H1 (cell line): ENCODE measurements at regions not wholly inside any gene's neighbourhood (a gene's known extent, or its start where the extent isn't known, plus 50 kb on each side); places are given as distances from the start of the nearest gene placed in this dataset.

Experiments
- CHD2 ChIP-seq: IDR thresholded peaks from 2 replicates; pipeline ENCODE4 v1.6.1; 2012; ENCODE audit warnings: low read length, improper control_type of control experiment
- CTCF ChIP-seq, 3 experiments: IDR thresholded peaks; 1 replicate in 2 of 3; 2 replicates in 1 of 3; pipeline versions ENCODE4 v1.5.1 to v1.6.1; 2011; ENCODE audit warnings: low read length in 3 of 3, mild to moderate bottlenecking in 3 of 3, inconsistent platforms in 2 of 3, low read depth in 1 of 3, moderate library complexity in 1 of 3; ENCODE audit not compliant: insufficient read depth in 1 of 3; ENCODE audit errors: control extremely low read depth in 1 of 3
- FOSL1 ChIP-seq: IDR thresholded peaks from 2 replicates; pipeline ENCODE4 v1.6.1; 2011; ENCODE audit warnings: mild to moderate bottlenecking, low read depth, low read length, moderate library complexity; ENCODE audit not compliant: insufficient read depth
- NANOG ChIP-seq: IDR thresholded peaks from 2 replicates; pipeline ENCODE4 v1.6.1; 2011; ENCODE audit warnings: low read length, low read depth, mild to moderate bottlenecking, inconsistent platforms; ENCODE audit not compliant: insufficient read depth, poor library complexity, severe bottlenecking
- RFX5 ChIP-seq: IDR thresholded peaks from 2 replicates; pipeline ENCODE4 v1.6.1; 2011; ENCODE audit warnings: low read depth, low read length, improper control_type of control experiment, borderline replicate concordance
- TCF12 ChIP-seq: IDR thresholded peaks from 2 replicates; pipeline ENCODE4 v1.6.1; 2011; ENCODE audit warnings: low read depth, mild to moderate bottlenecking, low read length

GRCh38 chr12:108066583-108067577 lies 62.2 kb upstream of the WSCD2 start (continued):
- TF ChIP-seq FOSL1 = no peak
- no peak for TF ChIP-seq NANOG
- TF ChIP-seq CHD2 = no peak
- TF ChIP-seq CTCF (IDR thresholded peaks at IDR 0.05; ENCODE audit: control extremely low read depth in 1 of 3, insufficient read depth in 1 of 3, low read depth in 1 of 3, low read length in 3 of 3) = no peak
- no peak for TF ChIP-seq RFX5
- no peak for TF ChIP-seq TCF12
- TF ChIP-seq, all 59 proteins: peak for 0
